GM12865 (cell line): ENCODE measurements at regions not wholly inside any gene's neighbourhood (a gene's known extent, or its start where the extent isn't known, plus 50 kb on each side); places are given as distances from the start of the nearest gene placed in this dataset.

ENCODE experiments used
- DNase-seq: peaks from one replicate; pipeline ENCODE4 v3.0.0; 2010; ENCODE audit warnings: low read depth
- H3K4me3 ChIP-seq: 2 replicates; pipeline ENCODE4 v1.5.1; 2011; ENCODE audit warnings: mild to moderate bottlenecking, low read depth, low read length, control low read depth
- TF ChIP-seq, protein P1 (sequence below): IDR thresholded peaks from 2 replicates; pipeline ENCODE4 v1.5.1; 2011; ENCODE audit warnings: low read length, control low read depth, low read depth, inconsistent platforms; ENCODE audit not compliant: insufficient read depth; ENCODE audit errors: missing control alignments

DNA sequence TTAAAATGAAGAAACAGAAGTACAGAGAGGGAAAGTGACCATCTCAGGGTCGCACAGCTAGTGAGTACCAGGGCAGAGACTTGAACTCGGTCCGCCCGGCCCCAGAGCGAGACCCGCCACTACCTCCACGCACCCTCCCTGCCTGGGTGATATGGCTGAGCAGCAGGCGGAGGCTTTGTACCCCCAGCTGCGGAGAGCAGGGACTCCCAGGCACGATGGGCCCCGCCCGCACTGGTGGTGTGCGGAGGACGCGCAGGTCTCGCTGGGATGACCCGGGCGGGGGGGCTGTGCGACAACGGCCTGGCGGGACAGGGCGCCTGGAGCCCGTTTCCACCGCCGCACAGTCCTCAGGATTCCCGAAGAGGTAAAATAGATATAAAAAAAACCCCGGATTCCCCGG, 64.7 kb upstream of the LARP1 start:
- TF ChIP-seq, protein P1, sequence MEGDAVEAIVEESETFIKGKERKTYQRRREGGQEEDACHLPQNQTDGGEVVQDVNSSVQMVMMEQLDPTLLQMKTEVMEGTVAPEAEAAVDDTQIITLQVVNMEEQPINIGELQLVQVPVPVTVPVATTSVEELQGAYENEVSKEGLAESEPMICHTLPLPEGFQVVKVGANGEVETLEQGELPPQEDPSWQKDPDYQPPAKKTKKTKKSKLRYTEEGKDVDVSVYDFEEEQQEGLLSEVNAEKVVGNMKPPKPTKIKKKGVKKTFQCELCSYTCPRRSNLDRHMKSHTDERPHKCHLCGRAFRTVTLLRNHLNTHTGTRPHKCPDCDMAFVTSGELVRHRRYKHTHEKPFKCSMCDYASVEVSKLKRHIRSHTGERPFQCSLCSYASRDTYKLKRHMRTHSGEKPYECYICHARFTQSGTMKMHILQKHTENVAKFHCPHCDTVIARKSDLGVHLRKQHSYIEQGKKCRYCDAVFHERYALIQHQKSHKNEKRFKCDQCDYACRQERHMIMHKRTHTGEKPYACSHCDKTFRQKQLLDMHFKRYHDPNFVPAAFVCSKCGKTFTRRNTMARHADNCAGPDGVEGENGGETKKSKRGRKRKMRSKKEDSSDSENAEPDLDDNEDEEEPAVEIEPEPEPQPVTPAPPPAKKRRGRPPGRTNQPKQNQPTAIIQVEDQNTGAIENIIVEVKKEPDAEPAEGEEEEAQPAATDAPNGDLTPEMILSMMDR: no peak
- H3K4me3 ChIP-seq: no peak overlapping the region
- no peak for DNase-seq

GRCh38 chr5:154686490-154686889, 68.7 kb upstream of the LARP1 start:
- H3K4me3 ChIP-seq: no peak overlapping the region
- DNase-seq: no peak
- TF ChIP-seq, protein P1: no peak

DNA sequence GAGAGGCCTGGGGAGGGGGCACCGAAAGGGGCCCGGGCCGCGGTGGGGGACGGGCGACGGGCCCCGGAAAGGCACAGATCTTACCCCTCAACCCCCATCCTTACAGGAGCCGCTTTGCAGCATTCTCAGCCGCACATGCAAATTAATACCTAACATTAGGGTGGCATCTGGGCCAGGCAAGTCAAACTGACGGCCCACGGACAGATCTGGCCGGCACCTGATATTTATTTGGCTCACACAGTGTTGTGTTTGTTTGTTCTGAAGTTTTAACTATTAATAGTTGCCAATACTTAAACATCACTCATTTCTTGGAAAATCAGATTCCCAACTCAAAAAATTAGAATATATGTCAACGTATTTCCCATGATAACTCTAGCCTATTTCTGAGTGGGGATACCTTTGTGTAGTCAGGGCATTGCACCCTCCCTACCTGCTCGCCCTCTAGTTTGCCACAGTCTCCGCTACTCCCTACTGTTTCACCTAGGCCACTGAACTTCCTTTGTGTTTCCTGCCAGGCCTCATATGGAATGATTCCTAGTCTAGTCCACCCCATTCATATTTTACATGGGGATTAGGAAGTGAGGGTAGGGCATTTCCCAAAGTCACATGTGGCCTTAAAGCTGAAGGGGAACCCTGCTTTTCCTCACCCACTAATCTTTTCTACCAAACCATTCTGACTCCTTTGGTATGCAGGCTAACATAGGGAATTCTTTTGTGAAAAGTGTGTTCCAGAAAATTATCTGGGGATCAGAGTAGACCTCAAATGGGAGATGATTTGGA, 71.9 kb upstream of the LARP1 start:
- H3K4me3 ChIP-seq: peak overlapping the region; percentile 62
- TF ChIP-seq, protein P1: no peak
- DNase-seq: no peak

- DNase-seq: no peak
- H3K4me3 ChIP-seq: no peak overlapping the region
- TF ChIP-seq, protein P1: no peak
These were observed 75.7 kb upstream of the LARP1 start for GRCh38 chr5:154679501-154679900.

DNA sequence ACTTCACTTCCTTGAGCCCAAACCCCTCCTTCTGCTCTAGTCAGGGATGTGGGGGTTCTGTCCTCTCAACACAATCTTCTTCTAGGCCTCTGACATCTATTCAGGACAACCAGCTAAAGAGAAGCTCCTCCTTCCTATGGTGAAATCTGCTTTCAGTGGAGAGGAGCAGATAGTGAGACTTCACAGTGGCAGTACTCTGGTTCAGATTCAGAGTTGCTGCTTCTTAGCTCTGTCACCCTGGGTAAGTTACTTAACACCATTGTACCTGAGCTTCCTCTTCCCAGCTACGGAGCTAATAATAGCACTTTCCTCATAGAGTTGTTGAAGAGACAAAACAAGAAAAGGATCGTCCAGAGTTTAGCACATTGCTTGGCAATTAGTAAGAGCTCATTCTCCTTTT, 77.3 kb upstream of the LARP1 start:
- TF ChIP-seq, protein P1: no peak
- DNase-seq: no peak
- no peak overlapping the region for H3K4me3 ChIP-seq

- H3K4me3 ChIP-seq: no peak overlapping the region
- no peak for DNase-seq
- TF ChIP-seq, protein P1: no peak
These were observed 78.7 kb upstream of the LARP1 start for GRCh38 chr5:154676508-154676907.

DNA sequence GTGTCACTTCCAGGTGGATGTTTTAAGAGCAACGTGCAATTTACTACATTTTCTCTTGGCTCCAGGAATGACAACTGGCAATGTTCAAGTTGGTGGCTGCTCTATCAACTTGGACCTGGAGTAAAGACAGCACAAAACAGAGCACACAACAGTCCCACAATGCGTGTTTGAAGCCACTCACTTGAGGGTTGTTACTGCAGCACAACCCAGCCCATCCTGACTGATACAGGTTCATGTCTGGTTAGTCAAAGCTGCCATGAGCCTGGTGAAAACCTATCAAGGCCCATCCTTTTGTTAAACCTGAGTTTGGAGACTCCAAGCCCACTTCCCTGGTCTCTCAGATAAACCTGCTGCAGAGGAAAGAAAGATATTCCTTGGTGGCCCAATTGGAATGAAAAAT, 81.1 kb upstream of the LARP1 start:
- no peak for DNase-seq
- no peak overlapping the region for H3K4me3 ChIP-seq
- TF ChIP-seq, protein P1: no peak
